IMR-90 (cell line): ENCODE measurements at regions not wholly inside any gene's neighbourhood (a gene's known extent, or its start where the extent isn't known, plus 50 kb on each side); places are given as distances from the start of the nearest gene placed in this dataset.

Experiments used
- ATAC-seq: fragments of 200-7000 bp; cut with Tn5 transposase; 2 replicates; pipeline ENCODE4 v1.9.1; 2020; ENCODE audit warnings: low read depth, mild to moderate bottlenecking, moderate library complexity
- BruUV-seq: library from RNA; stranded (reverse); fragments of 400-500 nt; replicated peaks from 2 replicates; lab custom pipeline; 2021; lab: Mats Ljungman, UMichigan
- CTCF ChIA-PET: fragments of 300-600 bp; formaldehyde crosslinking; extraction: SDS; loops from one replicate; lab custom pipeline; 2021; ENCODE audit warnings: antibody characterized with exemption; lab: Yijun Ruan, JAX
- POLR2A ChIA-PET: fragments of 300-600 bp; sonication (Branson Sonifier 250); formaldehyde crosslinking; loops from one replicate; lab custom pipeline; 2022; ENCODE audit warnings: antibody characterized with exemption; ENCODE audit not compliant: unreplicated experiment; lab: Charles Lee
- DNase-seq: peaks from one replicate; pipeline ENCODE4 v3.0.0; 2013
- H2AFZ ChIP-seq: replicated peaks from 2 replicates; pipeline ENCODE3; 2013; ENCODE audit warnings: low read length, mild to moderate bottlenecking; ENCODE audit not compliant: poor library complexity
- H2AK5ac ChIP-seq: 2 replicates; pipeline ENCODE4 v1.6.1; 2013; ENCODE audit warnings: low read depth, low read length, inconsistent platforms
- H2AK9ac ChIP-seq: replicated peaks from 2 replicates; pipeline ENCODE3; 2013; ENCODE audit warnings: mild to moderate bottlenecking, low read depth, low read length, moderate library complexity; ENCODE audit not compliant: poor library complexity
- H2BK120ac ChIP-seq: 2 replicates; pipeline ENCODE4 v1.6.1; 2013; ENCODE audit warnings: low read depth, low read length, inconsistent platforms
- H2BK15ac ChIP-seq: 3 replicates; pipeline ENCODE4 v1.6.1; 2013; ENCODE audit warnings: low read depth, low read length, inconsistent platforms
- H2BK20ac ChIP-seq: 2 replicates; pipeline ENCODE4 v1.6.1; 2013; ENCODE audit warnings: low read depth, mild to moderate bottlenecking, inconsistent platforms, low read length, moderate library complexity
- H2BK5ac ChIP-seq: 2 replicates; pipeline ENCODE4 v1.6.1; 2013; ENCODE audit warnings: mild to moderate bottlenecking, low read depth, low read length, inconsistent platforms; ENCODE audit not compliant: poor library complexity, severe bottlenecking
- H3K14ac ChIP-seq: replicated peaks from 2 replicates; pipeline ENCODE4 v1.6.1; 2013; ENCODE audit warnings: low read depth, low read length, inconsistent platforms
- H3K18ac ChIP-seq: 2 replicates; pipeline ENCODE4 v1.6.1; 2013; ENCODE audit warnings: low read depth, low read length, control low read depth
- H3K23ac ChIP-seq: 2 replicates; pipeline ENCODE4 v1.6.1; 2013; ENCODE audit warnings: low read depth, low read length, inconsistent platforms
- H3K27ac ChIP-seq: 2 replicates; pipeline ENCODE4 v1.5.1; 2013; ENCODE audit warnings: mild to moderate bottlenecking, control low read depth, low read length; ENCODE audit not compliant: insufficient read depth
- H3K27me3 ChIP-seq: 2 replicates; pipeline ENCODE4 v1.6.1; 2013; ENCODE audit warnings: low read length; ENCODE audit not compliant: control insufficient read depth, insufficient read depth
- H3K36me3 ChIP-seq: 2 replicates; pipeline ENCODE4 v1.6.1; 2013; ENCODE audit warnings: low read length, mixed read lengths; ENCODE audit not compliant: control insufficient read depth, insufficient read depth
- H3K4ac ChIP-seq: 2 replicates; pipeline ENCODE4 v1.6.1; 2013; ENCODE audit warnings: low read depth, low read length, inconsistent platforms
- H3K4me1 ChIP-seq: 2 replicates; pipeline ENCODE4 v1.6.1; 2013; ENCODE audit warnings: low read length, mixed read lengths; ENCODE audit not compliant: control insufficient read depth, insufficient read depth
- H3K4me2 ChIP-seq: 2 replicates; pipeline ENCODE4 v1.6.1; 2013; ENCODE audit warnings: low read depth, mild to moderate bottlenecking, control low read depth, low read length, moderate library complexity
- H3K4me3 ChIP-seq: 2 replicates; pipeline ENCODE4 v1.5.1; 2013; ENCODE audit warnings: low read depth, mild to moderate bottlenecking, control low read depth, low read length, moderate library complexity; ENCODE audit not compliant: insufficient read depth
- H3K56ac ChIP-seq: 2 replicates; pipeline ENCODE4 v1.6.1; 2013; ENCODE audit warnings: low read length, inconsistent platforms; ENCODE audit not compliant: insufficient read depth; ENCODE audit errors: extremely low read depth
- H3K79me1 ChIP-seq, 2 experiments: 2 replicates each; pipeline ENCODE4 v1.6.1; 2013; ENCODE audit warnings: low read length in 2 of 2, inconsistent platforms in 1 of 2, low read depth in 1 of 2
- H3K9ac ChIP-seq: 2 replicates; pipeline ENCODE4 v1.6.1; 2013; ENCODE audit warnings: low read depth, low read length, control low read depth
- H3K9me1 ChIP-seq: 2 replicates; pipeline ENCODE4 v1.6.1; 2013; ENCODE audit warnings: low read length, inconsistent platforms; ENCODE audit not compliant: insufficient read depth
- H3K9me3 ChIP-seq: 2 replicates; pipeline ENCODE4 v1.6.1; 2013; ENCODE audit warnings: low read length; ENCODE audit not compliant: control insufficient read depth, insufficient read depth
- H4K20me1 ChIP-seq: 2 replicates; pipeline ENCODE4 v1.6.1; 2013; ENCODE audit warnings: low read length, inconsistent platforms; ENCODE audit not compliant: insufficient read depth
- H4K5ac ChIP-seq: 2 replicates; pipeline ENCODE4 v1.6.1; 2013; ENCODE audit warnings: mild to moderate bottlenecking, low read depth, low read length, control low read depth
- H4K8ac ChIP-seq, 2 experiments: 2 replicates each; pipeline ENCODE4 v1.6.1; 2013; ENCODE audit warnings: low read depth in 2 of 2, low read length in 2 of 2, control low read depth in 1 of 2, inconsistent platforms in 1 of 2
- H4K91ac ChIP-seq: 2 replicates; pipeline ENCODE4 v1.6.1; 2013; ENCODE audit warnings: low read depth, low read length, inconsistent platforms; ENCODE audit not compliant: insufficient read depth
- BHLHE40 ChIP-seq: fragments of 150-350 bp; IDR thresholded peaks from 2 replicates; pipeline ENCODE4 v1.6.1; 2016; ENCODE audit warnings: mild to moderate bottlenecking, low read depth, low read length
- CEBPB ChIP-seq: IDR thresholded peaks from 2 replicates; pipeline ENCODE4 v1.6.1; 2012; ENCODE audit warnings: low read depth, low read length, improper control_type of control experiment
- CHD1 ChIP-seq: IDR thresholded peaks from 2 replicates; pipeline ENCODE4 v1.6.1; 2012; ENCODE audit warnings: low read depth, low read length, improper control_type of control experiment
- CTCF ChIP-seq: conservative IDR thresholded peaks from 2 replicates; pipeline ENCODE4 v1.5.1; 2012; ENCODE audit warnings: mild to moderate bottlenecking, low read depth, low read length, improper control_type of control experiment
- FOS ChIP-seq: fragments of 150-350 bp; IDR thresholded peaks from 2 replicates; pipeline ENCODE4 v1.6.1; 2016; ENCODE audit warnings: low read depth, low read length
- MAZ ChIP-seq: IDR thresholded peaks from 2 replicates; pipeline ENCODE4 v1.6.1; 2012; ENCODE audit warnings: low read depth, mild to moderate bottlenecking, low read length, improper control_type of control experiment, moderate library complexity, borderline replicate concordance
- NFE2L2 ChIP-seq: fragments of 150-350 bp; IDR thresholded peaks from 2 replicates; pipeline ENCODE4 v1.6.1; 2016; ENCODE audit warnings: low read depth, mild to moderate bottlenecking, low read length
- POLR2A ChIP-seq: IDR thresholded peaks from 2 replicates; pipeline ENCODE4 v1.6.1; 2012; ENCODE audit warnings: mild to moderate bottlenecking, low read depth, low read length
- RAD21 ChIP-seq: IDR thresholded peaks from 2 replicates; pipeline ENCODE4 v1.6.1; 2012; ENCODE audit warnings: low read length, improper control_type of control experiment
- RCOR1 ChIP-seq: IDR thresholded peaks from 2 replicates; pipeline ENCODE4 v1.6.1; 2012; ENCODE audit warnings: mild to moderate bottlenecking, low read length, improper control_type of control experiment; ENCODE audit not compliant: insufficient replicate concordance
- WGBS, 2 experiments: methylation state at CpG; one replicate each; pipeline versions ENCODE4 v1.1.5 to v1.1.7; 2013; ENCODE audit warnings: missing lambda C conversion rate in 2 of 2; ENCODE audit not compliant: insufficient read length in 1 of 2; ENCODE audit errors: extremely low coverage in 2 of 2; 5-methylcytosine and 5-hydroxymethylcytosine counted together
- dilution Hi-C: fragments of 300-500 bp; cut with HindIII; formaldehyde crosslinking; loops from one replicate; pipeline ENCODE4 v1.14.3; 2018; ENCODE audit warnings: low sequenced_read_pairs; ENCODE audit not compliant: unreplicated experiment
- in situ Hi-C: fragments of 300-500 bp; cut with MboI; formaldehyde crosslinking; loops from 3 replicates; pipeline ENCODE4 v1.14.3; 2019; ENCODE audit warnings: low sequenced_read_pairs, inconsistent platforms, mixed read lengths
- intact Hi-C: fragments of 100-400 bp; cut with micrococcal nuclease; formaldehyde crosslinking; loops from 2 replicates; pipeline ENCODE4 v1.10.0; 2022
- TF ChIP-seq, protein P1 (sequence below): fragments of 150-350 bp; IDR thresholded peaks from 2 replicates; pipeline ENCODE4 v1.6.1; 2017; ENCODE audit warnings: mild to moderate bottlenecking, antibody characterized with exemption, low read length, low read depth
- TF ChIP-seq, protein P2 (sequence below): fragments of 150-350 bp; IDR thresholded peaks from 2 replicates; pipeline ENCODE4 v1.6.1; 2016; ENCODE audit warnings: low read depth, mild to moderate bottlenecking, low read length, moderate library complexity, borderline replicate concordance

- no TSS peak for BruUV-seq
- Histone ChIP-seq H3K4me3 (no peak overlapping the region), H3K9me3 (no peaks in the 10 kb centered on the region), H3K56ac (no peak overlapping the region), H3K9ac (no peak overlapping the region), H2AFZ (no peak overlapping the region), H2BK5ac (no peak overlapping the region), H2BK120ac (no peak overlapping the region), H3K27ac (no peak overlapping the region), H4K20me1 (no peaks in the 10 kb centered on the region), H3K18ac (no peak overlapping the region), H2AK9ac (no peak overlapping the region), H3K27me3 (no peaks in the 10 kb centered on the region), H3K4me1 (peaks cover 17% of the 10 kb centered on the region), H3K4ac (no peak overlapping the region), H2BK15ac (no peak overlapping the region), H3K4me2 (no peak overlapping the region), H3K9me1 (0 out of 2 replicates have a peak, but pooled peaks cover 3% of the 10 kb centered on the region), H2AK5ac (no peak overlapping the region), H4K8ac (no peak overlapping the region), H4K91ac (no peak overlapping the region), H3K36me3 (no peaks in the 10 kb centered on the region), H2BK20ac (no peak overlapping the region), H3K23ac (no peak overlapping the region), H4K5ac (no peak overlapping the region), H3K79me1 (no peaks in the 10 kb centered on the region), H3K14ac (no peak overlapping the region; the same call in 1 of the 2 replicates)
- TF ChIP-seq CEBPB (no peak), BHLHE40 (no peak), RCOR1 (no peak), FOS (no peak), CTCF (no peak), MAZ (no peak), NFE2L2 (no peak), CHD1 (no peak), POLR2A (no peak), RAD21 (no peak)
- TF ChIP-seq, protein P1, sequence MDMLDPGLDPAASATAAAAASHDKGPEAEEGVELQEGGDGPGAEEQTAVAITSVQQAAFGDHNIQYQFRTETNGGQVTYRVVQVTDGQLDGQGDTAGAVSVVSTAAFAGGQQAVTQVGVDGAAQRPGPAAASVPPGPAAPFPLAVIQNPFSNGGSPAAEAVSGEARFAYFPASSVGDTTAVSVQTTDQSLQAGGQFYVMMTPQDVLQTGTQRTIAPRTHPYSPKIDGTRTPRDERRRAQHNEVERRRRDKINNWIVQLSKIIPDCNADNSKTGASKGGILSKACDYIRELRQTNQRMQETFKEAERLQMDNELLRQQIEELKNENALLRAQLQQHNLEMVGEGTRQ = no peak
- TF ChIP-seq, protein P2, sequence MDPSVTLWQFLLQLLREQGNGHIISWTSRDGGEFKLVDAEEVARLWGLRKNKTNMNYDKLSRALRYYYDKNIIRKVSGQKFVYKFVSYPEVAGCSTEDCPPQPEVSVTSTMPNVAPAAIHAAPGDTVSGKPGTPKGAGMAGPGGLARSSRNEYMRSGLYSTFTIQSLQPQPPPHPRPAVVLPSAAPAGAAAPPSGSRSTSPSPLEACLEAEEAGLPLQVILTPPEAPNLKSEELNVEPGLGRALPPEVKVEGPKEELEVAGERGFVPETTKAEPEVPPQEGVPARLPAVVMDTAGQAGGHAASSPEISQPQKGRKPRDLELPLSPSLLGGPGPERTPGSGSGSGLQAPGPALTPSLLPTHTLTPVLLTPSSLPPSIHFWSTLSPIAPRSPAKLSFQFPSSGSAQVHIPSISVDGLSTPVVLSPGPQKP = no peak
- dilution Hi-C loops = no loop called here
- ChIA-PET CTCF (interaction anchor here (0.6 kb wide), 1 partner anchor 123 kb away, joined by 4 read pairs; no protein-coding TSS in a partner anchor), POLR2A (no interaction called here)
- ATAC-seq (no peak), DNase-seq (no peak)
- in situ Hi-C loops = no loop called here
- WGBS, 2 experiments = no CpG with 5 or more reads among the region's 2 CpGs
- intact Hi-C loops = no loop called here
Measured at GRCh38 chr12:42862055-42862454, 272.5 kb upstream of the PRICKLE1 start.
